Panc1 (cell line): ENCODE measurements at regions not wholly inside any gene's neighbourhood (a gene's known extent, or its start where the extent isn't known, plus 50 kb on each side); places are given as distances from the start of the nearest gene placed in this dataset.

Source experiments
- SIN3A ChIP-seq: IDR thresholded peaks from 2 replicates; pipeline ENCODE4 v1.6.1; 2012; ENCODE audit warnings: low read depth, mild to moderate bottlenecking, low read length, moderate library complexity, borderline replicate concordance; ENCODE audit not compliant: insufficient read depth
- TF ChIP-seq, protein P1 (sequence below): fragments of 450-650 bp; IDR thresholded peaks from 2 replicates; pipeline ENCODE4 v1.5.1; 2017; ENCODE audit warnings: mild to moderate bottlenecking
- TF ChIP-seq, protein P2 (sequence below), 2 experiments: IDR thresholded peaks; 2 replicates each; pipeline ENCODE4 v1.6.1; 2011 to 2012; ENCODE audit warnings: low read depth in 2 of 2, control low read depth in 1 of 2, low read length in 1 of 2, mild to moderate bottlenecking in 1 of 2, moderate library complexity in 1 of 2; ENCODE audit not compliant: insufficient read depth in 1 of 2

DNA sequence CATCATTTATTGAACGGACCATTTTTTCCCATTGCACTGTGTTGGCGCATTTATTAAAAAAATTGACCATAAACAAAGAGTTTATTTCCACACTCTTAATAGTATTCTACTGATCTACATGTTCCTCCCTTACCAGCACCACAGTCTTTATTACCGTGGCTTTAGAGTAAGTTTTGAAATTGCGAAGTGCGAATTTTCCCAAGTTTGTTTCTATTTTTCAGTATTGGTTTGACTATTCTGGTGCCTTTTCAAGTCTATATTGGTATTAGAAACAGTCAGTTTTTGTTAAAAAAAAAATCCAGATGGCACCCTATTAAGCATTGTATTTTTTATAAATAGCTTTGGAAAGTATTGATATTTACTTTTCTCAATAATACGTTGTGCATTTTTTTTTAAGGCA lies 795.1 kb upstream of the HS6ST1 start:
- TF ChIP-seq, protein P1, sequence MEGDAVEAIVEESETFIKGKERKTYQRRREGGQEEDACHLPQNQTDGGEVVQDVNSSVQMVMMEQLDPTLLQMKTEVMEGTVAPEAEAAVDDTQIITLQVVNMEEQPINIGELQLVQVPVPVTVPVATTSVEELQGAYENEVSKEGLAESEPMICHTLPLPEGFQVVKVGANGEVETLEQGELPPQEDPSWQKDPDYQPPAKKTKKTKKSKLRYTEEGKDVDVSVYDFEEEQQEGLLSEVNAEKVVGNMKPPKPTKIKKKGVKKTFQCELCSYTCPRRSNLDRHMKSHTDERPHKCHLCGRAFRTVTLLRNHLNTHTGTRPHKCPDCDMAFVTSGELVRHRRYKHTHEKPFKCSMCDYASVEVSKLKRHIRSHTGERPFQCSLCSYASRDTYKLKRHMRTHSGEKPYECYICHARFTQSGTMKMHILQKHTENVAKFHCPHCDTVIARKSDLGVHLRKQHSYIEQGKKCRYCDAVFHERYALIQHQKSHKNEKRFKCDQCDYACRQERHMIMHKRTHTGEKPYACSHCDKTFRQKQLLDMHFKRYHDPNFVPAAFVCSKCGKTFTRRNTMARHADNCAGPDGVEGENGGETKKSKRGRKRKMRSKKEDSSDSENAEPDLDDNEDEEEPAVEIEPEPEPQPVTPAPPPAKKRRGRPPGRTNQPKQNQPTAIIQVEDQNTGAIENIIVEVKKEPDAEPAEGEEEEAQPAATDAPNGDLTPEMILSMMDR, result no peak
- TF ChIP-seq, protein P2, sequence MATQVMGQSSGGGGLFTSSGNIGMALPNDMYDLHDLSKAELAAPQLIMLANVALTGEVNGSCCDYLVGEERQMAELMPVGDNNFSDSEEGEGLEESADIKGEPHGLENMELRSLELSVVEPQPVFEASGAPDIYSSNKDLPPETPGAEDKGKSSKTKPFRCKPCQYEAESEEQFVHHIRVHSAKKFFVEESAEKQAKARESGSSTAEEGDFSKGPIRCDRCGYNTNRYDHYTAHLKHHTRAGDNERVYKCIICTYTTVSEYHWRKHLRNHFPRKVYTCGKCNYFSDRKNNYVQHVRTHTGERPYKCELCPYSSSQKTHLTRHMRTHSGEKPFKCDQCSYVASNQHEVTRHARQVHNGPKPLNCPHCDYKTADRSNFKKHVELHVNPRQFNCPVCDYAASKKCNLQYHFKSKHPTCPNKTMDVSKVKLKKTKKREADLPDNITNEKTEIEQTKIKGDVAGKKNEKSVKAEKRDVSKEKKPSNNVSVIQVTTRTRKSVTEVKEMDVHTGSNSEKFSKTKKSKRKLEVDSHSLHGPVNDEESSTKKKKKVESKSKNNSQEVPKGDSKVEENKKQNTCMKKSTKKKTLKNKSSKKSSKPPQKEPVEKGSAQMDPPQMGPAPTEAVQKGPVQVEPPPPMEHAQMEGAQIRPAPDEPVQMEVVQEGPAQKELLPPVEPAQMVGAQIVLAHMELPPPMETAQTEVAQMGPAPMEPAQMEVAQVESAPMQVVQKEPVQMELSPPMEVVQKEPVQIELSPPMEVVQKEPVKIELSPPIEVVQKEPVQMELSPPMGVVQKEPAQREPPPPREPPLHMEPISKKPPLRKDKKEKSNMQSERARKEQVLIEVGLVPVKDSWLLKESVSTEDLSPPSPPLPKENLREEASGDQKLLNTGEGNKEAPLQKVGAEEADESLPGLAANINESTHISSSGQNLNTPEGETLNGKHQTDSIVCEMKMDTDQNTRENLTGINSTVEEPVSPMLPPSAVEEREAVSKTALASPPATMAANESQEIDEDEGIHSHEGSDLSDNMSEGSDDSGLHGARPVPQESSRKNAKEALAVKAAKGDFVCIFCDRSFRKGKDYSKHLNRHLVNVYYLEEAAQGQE (IDR thresholded peaks at IDR 0.05; ENCODE audit: insufficient read depth in 1 of 2, low read depth in 2 of 2, low read length in 1 of 2), result no peak
- TF ChIP-seq SIN3A, result no peak
